ENCODE measurements at regions not wholly inside any gene's neighbourhood (a gene's known extent, or its start where the extent isn't known, plus 50 kb on each side); places are given as distances from the start of the nearest gene placed in this dataset.

DNA sequence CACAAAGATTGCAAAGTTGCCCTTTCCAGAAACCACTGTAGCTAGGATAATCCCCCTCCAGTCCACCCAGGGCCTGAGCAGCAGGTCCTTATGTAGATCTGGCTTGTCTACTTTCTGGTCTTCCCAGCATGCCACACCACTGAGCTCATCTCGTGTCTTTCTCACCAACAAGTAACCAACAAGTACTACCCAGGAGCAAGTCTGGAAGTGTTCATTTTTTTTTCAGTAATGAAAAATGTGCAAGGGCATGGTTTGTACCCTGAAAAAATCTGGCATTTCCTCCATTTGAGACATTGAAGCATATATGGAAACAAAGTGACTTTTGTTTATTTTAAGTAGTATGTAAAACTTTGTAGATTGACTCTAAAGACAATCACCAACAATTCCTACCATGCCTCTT, 120.8 kb downstream of the INHBA start:
- no peak overlapping the region for H3K27ac ChIP-seq
- no peaks in the 10 kb centered on the region for H3F3A ChIP-seq (ENCODE audit: low read depth)
- Mint-ChIP-seq H3K36me3 (no peaks in the 10 kb centered on the region), H3K27ac (no peak overlapping the region), H3K4me3 (no peak overlapping the region), H3K4me1 (no peaks in the 10 kb centered on the region), H3K27me3 (ENCODE audit: insufficient read depth, low read depth) (peaks cover 2% of the 10 kb centered on the region), H3K9me3 (no peaks in the 10 kb centered on the region)
- DNase-seq (ENCODE audit: low spot score), result no peak
- no peaks in the 10 kb centered on the region for H4K20me1 ChIP-seq (ENCODE audit: low read depth)
- H3K4me2 ChIP-seq, result no peak overlapping the region
- H3K36me3 ChIP-seq, result no peaks in the 10 kb centered on the region
- no peaks in the 10 kb centered on the region for H3K27me3 ChIP-seq
- no peak overlapping the region for H3K9ac ChIP-seq
- H3K9me3 ChIP-seq (ENCODE audit: low read depth), result no peaks in the 10 kb centered on the region
- H3K79me2 ChIP-seq (ENCODE audit: low read depth), result no peaks in the 10 kb centered on the region
- H3K4me3 ChIP-seq, result no peak overlapping the region
- TF ChIP-seq CTCF (IDR thresholded peaks at IDR 0.05), result no peak
- no peak for TF ChIP-seq EZH2phosphoT487 (IDR thresholded peaks at IDR 0.05)
- no peak for TF ChIP-seq EZH2 (IDR thresholded peaks at IDR 0.05)
- no peaks in the 10 kb centered on the region for H3K4me1 ChIP-seq
- no peak overlapping the region for H2AFZ ChIP-seq (replicated peaks)

DNA sequence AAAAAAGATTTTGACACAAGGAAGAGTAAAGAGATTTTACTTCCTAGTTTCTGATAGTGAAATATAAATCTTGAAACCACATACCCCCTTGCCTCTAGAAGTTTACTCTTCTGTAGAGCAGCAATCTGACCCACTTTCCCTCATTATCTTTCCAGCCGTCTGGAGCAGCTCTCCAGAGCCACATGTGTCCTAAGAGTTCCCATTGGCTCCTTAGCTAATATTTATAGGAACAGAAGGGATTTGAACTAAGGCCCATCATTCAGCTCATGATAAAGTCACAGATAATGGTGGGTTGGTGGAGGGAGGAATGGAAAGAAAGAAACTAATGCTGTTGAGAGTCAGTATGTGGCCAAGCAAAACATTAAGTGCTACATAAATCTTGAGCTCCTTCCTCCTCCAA, 121.8 kb downstream of the INHBA start:
- Histone ChIP-seq H2AFZ (replicated peaks) (no peak overlapping the region), H3K4me3 (no peak overlapping the region), H3K27ac (no peak overlapping the region), H3K4me1 (no peaks in the 10 kb centered on the region), H3K79me2 (ENCODE audit: low read depth) (no peaks in the 10 kb centered on the region), H3F3A (ENCODE audit: low read depth) (no peaks in the 10 kb centered on the region), H3K9me3 (ENCODE audit: low read depth) (no peaks in the 10 kb centered on the region), H3K9ac (no peak overlapping the region), H3K27me3 (no peaks in the 10 kb centered on the region), H3K36me3 (no peaks in the 10 kb centered on the region), H3K4me2 (no peak overlapping the region), H4K20me1 (ENCODE audit: low read depth) (no peaks in the 10 kb centered on the region)
- Mint-ChIP-seq H3K27me3 (ENCODE audit: insufficient read depth, low read depth) (peaks cover 2% of the 10 kb centered on the region), H3K9me3 (no peaks in the 10 kb centered on the region), H3K4me1 (no peaks in the 10 kb centered on the region), H3K27ac (no peak overlapping the region), H3K36me3 (no peaks in the 10 kb centered on the region), H3K4me3 (no peak overlapping the region)
- DNase-seq (ENCODE audit: low spot score), result no peak
- no peak for TF ChIP-seq CTCF (IDR thresholded peaks at IDR 0.05)
- no peak for TF ChIP-seq EZH2phosphoT487 (IDR thresholded peaks at IDR 0.05)
- no peak for TF ChIP-seq EZH2 (IDR thresholded peaks at IDR 0.05)

GRCh38 chr7:41579961-41580935, 122.6 kb downstream of the INHBA start:
- H3K27ac Mint-ChIP-seq, result no peak overlapping the region
- no peaks in the 10 kb centered on the region for H3K36me3 Mint-ChIP-seq
- no peaks in the 10 kb centered on the region for H3K4me1 ChIP-seq
- H3K4me2 ChIP-seq, result no peak overlapping the region
- no peaks in the 10 kb centered on the region for H3K9me3 Mint-ChIP-seq
- H3K4me3 Mint-ChIP-seq, result no peak overlapping the region
- H3K9me3 ChIP-seq (ENCODE audit: low read depth), result no peaks in the 10 kb centered on the region
- no peaks in the 10 kb centered on the region for H3K4me1 Mint-ChIP-seq
- no peaks in the 10 kb centered on the region for H3K27me3 ChIP-seq
- H3K36me3 ChIP-seq, result no peaks in the 10 kb centered on the region
- no peak for DNase-seq (ENCODE audit: low spot score)
- no peak overlapping the region for H3K4me3 ChIP-seq
- peaks cover 2% of the 10 kb centered on the region for H3K27me3 Mint-ChIP-seq (ENCODE audit: insufficient read depth, low read depth)
- no peaks in the 10 kb centered on the region for H3K79me2 ChIP-seq (ENCODE audit: low read depth)
- no peak overlapping the region for H3K27ac ChIP-seq
- H4K20me1 ChIP-seq (ENCODE audit: low read depth), result no peaks in the 10 kb centered on the region
- H2AFZ ChIP-seq (replicated peaks), result no peak overlapping the region
- H3F3A ChIP-seq (ENCODE audit: low read depth), result no peaks in the 10 kb centered on the region
- TF ChIP-seq EZH2phosphoT487 (IDR thresholded peaks at IDR 0.05) (no peak), CTCF (IDR thresholded peaks at IDR 0.05) (no peak), EZH2 (IDR thresholded peaks at IDR 0.05) (no peak)
- no peak overlapping the region for H3K9ac ChIP-seq

All from neural progenitor cell (in vitro differentiated cells).